ENCODE measurements at regions not wholly inside any gene's neighbourhood (a gene's known extent, or its start where the extent isn't known, plus 50 kb on each side); places are given as distances from the start of the nearest gene placed in this dataset.
A peak's percentile ranks its signal among the peaks of the same experiment; 100 is the strongest.
"Not testable (repeated sequence)": the region's sequence is repeated elsewhere in the genome, so short reads cannot be mapped to it uniquely, and the experiment has no call there.

DNA sequence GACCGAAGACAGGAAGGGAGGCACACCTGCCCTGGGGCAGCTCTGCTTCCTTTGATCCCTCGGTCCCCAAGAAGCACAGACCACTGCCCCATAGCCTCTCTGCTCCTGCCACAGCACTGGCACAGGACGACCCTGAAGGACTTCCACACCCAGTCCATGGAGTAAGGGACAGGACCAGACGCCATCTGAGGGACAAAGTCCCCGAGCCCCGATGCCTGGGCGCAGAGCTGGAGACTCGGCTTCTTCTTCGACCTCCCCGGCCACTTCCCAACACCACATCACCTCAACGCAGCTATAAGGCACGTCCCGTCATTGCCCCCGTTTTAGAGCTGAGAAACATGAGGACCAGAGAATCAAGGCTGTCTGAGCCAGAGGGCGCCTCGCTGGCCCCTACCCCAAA is 310.5 kb downstream of the BRD1 start:
- no peak overlapping the region for H3K4me3 ChIP-seq
- no peaks in the 10 kb centered on the region for H3K9me3 ChIP-seq (ENCODE audit: low read depth, low read length)
- no peak for DNase-seq (ENCODE audit: low read depth, low spot score)
- no peak overlapping the region for H3K9ac ChIP-seq (ENCODE audit: insufficient read length)
- TF ChIP-seq POLR2AphosphoS5 (IDR thresholded peaks at IDR 0.05; ENCODE audit: borderline replicate concordance, low read depth, low read length): no peak
- TF ChIP-seq FOXP2 (optimal IDR thresholded peaks at IDR 0.05; ENCODE audit: control extremely low read depth, extremely low read length, insufficient read depth): no peak
- no peak for TF ChIP-seq EZH2 (IDR thresholded peaks at IDR 0.05)
- no peak overlapping the region for H3K27ac ChIP-seq
- H3K36me3 ChIP-seq (ENCODE audit: insufficient read depth, low read length): no peaks in the 10 kb centered on the region

DNA sequence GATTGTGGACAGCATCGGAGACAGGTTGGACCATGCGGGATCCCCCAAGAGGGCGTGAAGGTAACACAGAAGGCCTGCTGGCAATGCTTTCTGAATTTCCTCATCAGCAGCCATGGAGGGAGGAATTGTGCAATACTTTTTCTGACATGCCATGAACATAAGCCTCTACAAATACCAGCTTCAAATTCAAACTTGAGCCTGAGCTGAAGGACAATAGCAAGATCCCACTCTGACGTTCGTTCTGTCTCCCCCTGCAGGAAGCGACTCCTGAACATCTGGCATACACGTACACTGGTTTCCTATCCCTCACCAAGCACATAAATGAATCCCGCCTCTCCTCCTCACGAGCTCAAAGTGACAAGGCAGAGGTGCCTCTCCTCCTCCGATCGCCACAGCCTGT is 312.2 kb downstream of the BRD1 start:
- Histone ChIP-seq H3K4me3 (no peak overlapping the region), H3K36me3 (ENCODE audit: insufficient read depth, low read length) (no peaks in the 10 kb centered on the region), H3K9me3 (ENCODE audit: low read depth, low read length) (peaks cover 5% of the 10 kb centered on the region; the same call in 1 of the 2 replicates), H3K9ac (ENCODE audit: insufficient read length) (no peak overlapping the region), H3K27ac (no peak overlapping the region)
- TF ChIP-seq EZH2 (IDR thresholded peaks at IDR 0.05): no peak
- TF ChIP-seq FOXP2 (optimal IDR thresholded peaks at IDR 0.05; ENCODE audit: control extremely low read depth, extremely low read length, insufficient read depth): no peak
- no peak for TF ChIP-seq POLR2AphosphoS5 (IDR thresholded peaks at IDR 0.05; ENCODE audit: borderline replicate concordance, low read depth, low read length)
- DNase-seq (ENCODE audit: low read depth, low spot score): peak; percentile 6

DNA sequence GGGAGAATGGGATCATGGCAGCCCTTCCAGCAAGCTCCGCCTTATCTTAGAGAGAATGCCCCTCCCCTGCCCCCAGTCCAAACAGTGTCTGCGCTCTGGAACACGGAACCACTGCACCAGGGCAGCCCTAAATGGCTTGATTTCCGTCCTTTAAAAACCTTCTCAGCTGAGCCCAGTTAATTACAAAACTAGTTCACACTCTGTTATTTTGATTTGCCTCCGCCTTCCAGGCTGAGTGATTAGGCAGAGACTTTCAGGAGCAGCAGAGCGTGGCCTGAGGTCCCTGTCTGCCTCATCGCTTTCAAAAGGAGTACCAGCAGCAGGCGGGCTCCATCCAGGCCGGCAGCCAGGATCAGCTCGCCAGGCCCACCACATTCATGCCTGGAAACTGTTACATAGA is 313.0 kb downstream of the BRD1 start:
- no peak overlapping the region for H3K27ac ChIP-seq
- DNase-seq (ENCODE audit: low read depth, low spot score): no peak

DNA sequence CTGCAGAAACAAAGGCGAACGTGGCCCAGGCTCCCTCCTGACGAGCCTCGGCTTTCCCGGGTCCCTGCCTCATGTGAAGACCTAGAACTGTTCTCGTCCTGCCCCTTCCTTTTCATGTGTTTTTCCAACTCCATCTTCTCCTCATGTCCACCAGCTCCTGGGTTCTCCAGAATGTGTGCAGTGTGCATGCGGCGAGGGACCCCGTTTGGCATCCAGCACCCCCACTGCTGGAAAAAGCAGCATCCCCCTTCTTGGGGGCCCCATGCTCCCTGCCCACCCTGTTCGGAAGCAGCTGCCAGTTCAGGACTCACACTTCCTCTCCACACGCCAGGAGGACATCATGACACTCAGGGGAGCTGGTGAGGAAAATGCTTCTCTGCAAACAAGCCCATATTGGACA is 313.5 kb downstream of the BRD1 start:
- H3K27ac ChIP-seq: no peak overlapping the region

More for the DNA sequence above, 313.0 kb downstream of the BRD1 start:
- Histone ChIP-seq H3K4me3 (no peak overlapping the region), H3K9me3 (ENCODE audit: low read depth, low read length) (peaks cover 5% of the 10 kb centered on the region; the same call in 1 of the 2 replicates), H3K9ac (ENCODE audit: insufficient read length) (no peak overlapping the region), H3K36me3 (ENCODE audit: insufficient read depth, low read length) (no peaks in the 10 kb centered on the region)
- no peak for TF ChIP-seq EZH2 (IDR thresholded peaks at IDR 0.05)
- TF ChIP-seq FOXP2 (optimal IDR thresholded peaks at IDR 0.05; ENCODE audit: control extremely low read depth, extremely low read length, insufficient read depth): no peak
- no peak for TF ChIP-seq POLR2AphosphoS5 (IDR thresholded peaks at IDR 0.05; ENCODE audit: borderline replicate concordance, low read depth, low read length)

DNA sequence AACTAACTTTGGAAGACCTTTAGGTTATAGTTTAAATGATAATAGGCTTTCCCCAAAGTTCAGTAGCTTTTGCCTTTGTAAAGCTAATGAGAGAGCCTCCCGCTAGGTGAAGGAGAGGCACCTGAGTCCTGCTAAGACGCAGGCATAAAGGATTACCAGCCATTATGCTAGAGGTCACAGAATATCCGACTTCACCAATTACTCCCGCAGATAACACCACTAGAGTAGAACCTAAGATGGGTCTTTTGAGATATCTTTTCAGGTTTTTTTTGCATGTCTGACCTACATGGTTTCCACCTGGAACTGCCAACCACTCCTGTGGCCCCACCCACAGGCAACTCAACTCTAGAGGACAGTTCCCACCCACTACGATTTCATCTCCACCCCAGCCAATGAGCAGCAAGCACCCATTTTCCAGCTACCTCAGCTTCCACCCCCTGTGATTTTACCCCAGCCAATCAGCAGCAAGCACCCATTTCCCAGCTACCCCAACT is 314.3 kb downstream of the BRD1 start:
- Histone ChIP-seq H3K4me3 (no peak overlapping the region), H3K9me3 (ENCODE audit: low read depth, low read length) (peaks cover 5% of the 10 kb centered on the region; the same call in 1 of the 2 replicates), H3K36me3 (ENCODE audit: insufficient read depth, low read length) (no peaks in the 10 kb centered on the region), H3K9ac (ENCODE audit: insufficient read length) (no peak overlapping the region), H3K27ac (no peak overlapping the region)
- DNase-seq (ENCODE audit: low read depth, low spot score): no peak
- TF ChIP-seq EZH2 (IDR thresholded peaks at IDR 0.05): no peak
- no peak for TF ChIP-seq POLR2AphosphoS5 (IDR thresholded peaks at IDR 0.05; ENCODE audit: borderline replicate concordance, low read depth, low read length)
- no peak for TF ChIP-seq FOXP2 (optimal IDR thresholded peaks at IDR 0.05; ENCODE audit: control extremely low read depth, extremely low read length, insufficient read depth)

More for the DNA sequence above, 313.5 kb downstream of the BRD1 start:
- DNase-seq (ENCODE audit: low read depth, low spot score): no peak
- H3K9me3 ChIP-seq (ENCODE audit: low read depth, low read length): peaks cover 5% of the 10 kb centered on the region; the same call in 1 of the 2 replicates
- no peaks in the 10 kb centered on the region for H3K36me3 ChIP-seq (ENCODE audit: insufficient read depth, low read length)
- H3K9ac ChIP-seq (ENCODE audit: insufficient read length): no peak overlapping the region
- H3K4me3 ChIP-seq: no peak overlapping the region
- TF ChIP-seq FOXP2 (optimal IDR thresholded peaks at IDR 0.05; ENCODE audit: control extremely low read depth, extremely low read length, insufficient read depth): no peak
- no peak for TF ChIP-seq POLR2AphosphoS5 (IDR thresholded peaks at IDR 0.05; ENCODE audit: borderline replicate concordance, low read depth, low read length)
- no peak for TF ChIP-seq EZH2 (IDR thresholded peaks at IDR 0.05)

DNA sequence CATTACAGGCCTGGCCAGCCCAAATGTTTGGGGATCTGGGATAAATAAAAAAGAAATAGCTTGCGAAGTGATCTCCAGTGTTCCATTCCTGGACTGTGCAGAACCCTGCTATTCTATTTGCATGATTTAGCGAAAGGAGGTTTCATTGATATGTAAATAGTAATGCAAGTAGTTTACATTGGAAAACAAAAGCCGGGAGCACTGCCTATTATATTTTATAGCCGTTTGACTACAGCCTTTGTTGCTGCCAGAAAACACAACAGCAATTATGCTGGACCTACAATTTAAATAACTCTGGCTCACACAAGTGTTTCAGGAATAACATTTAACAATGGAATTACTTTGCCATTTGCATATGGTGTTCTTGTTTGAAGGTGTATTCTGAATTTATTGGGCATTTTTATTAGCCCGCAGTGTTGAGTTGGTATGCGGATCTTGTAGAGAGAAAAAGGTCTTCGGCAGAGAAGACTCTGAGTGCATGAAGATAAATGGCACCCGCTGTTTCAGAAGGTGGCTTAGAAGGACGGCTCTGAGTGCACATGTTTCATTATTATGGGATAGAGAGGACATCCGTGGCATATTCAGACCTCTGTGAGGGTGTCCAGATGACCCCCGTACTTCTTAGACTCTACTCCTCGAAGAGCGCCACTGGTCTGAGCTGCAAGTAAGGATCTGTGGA is 315.0 kb downstream of the BRD1 start:
- H3K9ac ChIP-seq (ENCODE audit: insufficient read length): no peak overlapping the region
- no peaks in the 10 kb centered on the region for H3K36me3 ChIP-seq (ENCODE audit: insufficient read depth, low read length)
- H3K9me3 ChIP-seq (ENCODE audit: low read depth, low read length): peaks cover 5% of the 10 kb centered on the region; the same call in 1 of the 2 replicates
- TF ChIP-seq FOXP2 (optimal IDR thresholded peaks at IDR 0.05; ENCODE audit: control extremely low read depth, extremely low read length, insufficient read depth) (no peak), EZH2 (IDR thresholded peaks at IDR 0.05) (no peak), POLR2AphosphoS5 (IDR thresholded peaks at IDR 0.05; ENCODE audit: borderline replicate concordance, low read depth, low read length) (no peak)
- no peak overlapping the region for H3K27ac ChIP-seq
- no peak for DNase-seq (ENCODE audit: low read depth, low spot score)
- H3K4me3 ChIP-seq: no peak overlapping the region

DNA sequence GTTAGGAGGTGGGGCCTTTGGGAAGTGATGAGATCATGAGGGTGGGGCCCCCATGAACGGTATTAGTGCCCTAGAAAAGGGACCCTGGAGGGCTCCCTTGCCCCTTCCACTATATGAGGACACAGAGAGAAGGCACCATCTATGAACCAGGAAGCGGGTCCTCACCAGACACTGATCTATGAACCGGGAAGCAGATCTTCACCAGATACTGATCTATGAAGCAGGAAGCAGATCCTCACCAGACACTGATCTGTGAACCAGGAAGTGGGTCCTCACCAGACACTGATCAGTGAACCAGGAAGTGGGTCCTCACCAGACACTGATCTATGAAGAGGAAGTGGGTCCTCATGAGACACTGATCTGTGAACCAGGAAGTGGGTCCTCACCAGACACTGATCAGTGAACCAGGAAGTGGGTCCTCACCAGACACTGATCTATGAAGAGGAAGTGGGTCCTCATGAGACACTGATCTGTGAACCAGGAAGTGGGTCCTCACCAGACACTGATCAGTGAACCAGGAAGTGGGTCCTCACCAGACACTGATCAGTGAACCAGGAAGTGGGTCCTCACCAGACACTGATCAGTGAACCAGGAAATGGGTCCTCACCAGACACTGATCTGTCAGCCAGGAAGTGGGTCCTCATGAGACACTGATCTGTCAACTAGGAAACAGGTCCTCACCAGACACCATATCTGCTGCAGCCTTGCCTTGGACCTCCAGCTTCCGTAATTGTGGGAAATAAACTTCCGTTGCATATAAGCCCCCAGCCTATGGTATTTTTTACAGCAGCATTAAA is 316.1 kb downstream of the BRD1 start:
- H3K9me3 ChIP-seq (ENCODE audit: low read depth, low read length); H3K9ac ChIP-seq (ENCODE audit: insufficient read length); DNase-seq (ENCODE audit: low read depth, low spot score); H3K36me3 ChIP-seq (ENCODE audit: insufficient read depth, low read length); H3K27ac ChIP-seq; H3K4me3 ChIP-seq: not testable (repeated sequence)

DNA sequence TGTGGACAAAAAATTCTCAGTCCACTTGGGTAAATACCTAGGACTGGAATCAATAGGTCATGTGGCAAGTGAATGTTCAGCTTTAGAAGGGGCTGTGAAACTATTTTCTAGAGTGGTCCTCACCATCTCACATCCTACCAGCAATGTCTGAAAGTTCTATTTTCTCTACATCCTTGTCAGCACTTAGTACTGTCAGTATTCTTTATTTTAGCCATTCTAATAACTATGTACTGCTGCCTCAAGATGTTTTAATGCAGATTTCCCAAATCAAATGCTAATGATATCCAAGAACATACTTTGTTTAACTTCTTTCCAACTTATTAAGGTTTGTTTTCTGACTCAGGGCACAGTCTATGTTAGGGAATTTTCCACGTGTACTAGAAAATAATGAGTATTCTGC is 317.0 kb downstream of the BRD1 start:
- Histone ChIP-seq H3K9me3 (ENCODE audit: low read depth, low read length) (peaks cover 5% of the 10 kb centered on the region; the same call in 1 of the 2 replicates), H3K36me3 (ENCODE audit: insufficient read depth, low read length) (no peaks in the 10 kb centered on the region), H3K9ac (ENCODE audit: insufficient read length) (no peak overlapping the region), H3K27ac (no peak overlapping the region), H3K4me3 (no peak overlapping the region)
- TF ChIP-seq POLR2AphosphoS5 (IDR thresholded peaks at IDR 0.05; ENCODE audit: borderline replicate concordance, low read depth, low read length): no peak
- no peak for TF ChIP-seq EZH2 (IDR thresholded peaks at IDR 0.05)
- TF ChIP-seq FOXP2 (optimal IDR thresholded peaks at IDR 0.05; ENCODE audit: control extremely low read depth, extremely low read length, insufficient read depth): no peak
- DNase-seq (ENCODE audit: low read depth, low spot score): no peak
